Activated naive CD4-positive, alpha-beta T cell treated with anti-CD3 and anti-CD28 coated beads, Interleukin-2, amount 50 U/mL, for 24 hours (primary cell): ENCODE measurements at regions not wholly inside any gene's neighbourhood (a gene's known extent, or its start where the extent isn't known, plus 50 kb on each side); places are given as distances from the start of the nearest gene placed in this dataset.
"Not testable (repeated sequence)": the region's sequence is repeated elsewhere in the genome, so short reads cannot be mapped to it uniquely, and the experiment has no call there.

ENCODE experiments used
- H3K27ac Mint-ChIP-seq: one replicate; pipeline ENCODE4 v1.8.0; 2021; ENCODE audit warnings: mild to moderate bottlenecking, mixed read lengths
- H3K27me3 Mint-ChIP-seq: one replicate; pipeline ENCODE4 v1.8.0; 2021; ENCODE audit warnings: mixed read lengths
- H3K36me3 Mint-ChIP-seq: one replicate; pipeline ENCODE4 v1.8.0; 2021; ENCODE audit warnings: mixed read lengths
- H3K4me1 Mint-ChIP-seq: one replicate; pipeline ENCODE4 v1.8.0; 2021; ENCODE audit warnings: mixed read lengths
- H3K4me3 Mint-ChIP-seq: one replicate; pipeline ENCODE4 v1.8.0; 2021; ENCODE audit warnings: mild to moderate bottlenecking, mixed read lengths
- H3K9me3 Mint-ChIP-seq: one replicate; pipeline ENCODE4 v1.8.0; 2021; ENCODE audit warnings: mixed read lengths

GRCh38 chr2:160577081-160577480 lies 83.5 kb upstream of the RBMS1 start:
- not testable (repeated sequence) for H3K4me3 Mint-ChIP-seq, H3K27me3 Mint-ChIP-seq, H3K9me3 Mint-ChIP-seq, H3K4me1 Mint-ChIP-seq, H3K36me3 Mint-ChIP-seq, H3K27ac Mint-ChIP-seq

DNA sequence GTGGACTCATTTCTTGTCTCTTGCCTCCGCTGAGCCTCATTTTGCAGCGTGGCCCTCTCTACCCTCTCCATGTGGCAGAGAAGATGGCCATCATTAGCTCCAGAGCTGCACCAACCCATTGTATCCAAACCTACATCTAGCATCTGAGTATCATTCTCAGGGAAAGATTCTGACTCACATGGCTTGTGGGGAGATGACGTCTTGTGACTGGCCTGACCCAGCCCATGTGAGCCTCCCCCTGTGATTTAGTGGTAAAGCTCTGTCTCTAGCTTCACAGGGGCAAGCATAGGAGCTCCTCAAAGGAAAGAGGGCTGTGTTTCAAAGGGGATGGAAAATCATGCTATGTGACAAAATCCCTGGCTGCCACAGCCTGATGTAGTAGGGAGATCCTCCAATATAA lies 87.4 kb upstream of the RBMS1 start:
- no peaks in the 10 kb centered on the region for H3K9me3 Mint-ChIP-seq
- peaks cover 13% of the 10 kb centered on the region for H3K4me1 Mint-ChIP-seq
- H3K27ac Mint-ChIP-seq, result no peak overlapping the region
- H3K36me3 Mint-ChIP-seq, result no peaks in the 10 kb centered on the region
- H3K4me3 Mint-ChIP-seq, result no peak overlapping the region
- no peaks in the 10 kb centered on the region for H3K27me3 Mint-ChIP-seq

GRCh38 chr2:160581448-160581847 lies 87.8 kb upstream of the RBMS1 start:
- H3K27me3 Mint-ChIP-seq, result no peaks in the 10 kb centered on the region
- no peaks in the 10 kb centered on the region for H3K9me3 Mint-ChIP-seq
- H3K4me3 Mint-ChIP-seq, result no peak overlapping the region
- H3K4me1 Mint-ChIP-seq, result peaks cover 14% of the 10 kb centered on the region
- H3K36me3 Mint-ChIP-seq, result no peaks in the 10 kb centered on the region
- no peak overlapping the region for H3K27ac Mint-ChIP-seq

- Mint-ChIP-seq H3K4me1 (peaks cover 14% of the 10 kb centered on the region), H3K9me3 (no peaks in the 10 kb centered on the region), H3K36me3 (no peaks in the 10 kb centered on the region), H3K4me3 (no peak overlapping the region), H3K27ac (no peak overlapping the region), H3K27me3 (no peaks in the 10 kb centered on the region)
Measured at GRCh38 chr2:160582081-160582480, 88.5 kb upstream of the RBMS1 start.

DNA sequence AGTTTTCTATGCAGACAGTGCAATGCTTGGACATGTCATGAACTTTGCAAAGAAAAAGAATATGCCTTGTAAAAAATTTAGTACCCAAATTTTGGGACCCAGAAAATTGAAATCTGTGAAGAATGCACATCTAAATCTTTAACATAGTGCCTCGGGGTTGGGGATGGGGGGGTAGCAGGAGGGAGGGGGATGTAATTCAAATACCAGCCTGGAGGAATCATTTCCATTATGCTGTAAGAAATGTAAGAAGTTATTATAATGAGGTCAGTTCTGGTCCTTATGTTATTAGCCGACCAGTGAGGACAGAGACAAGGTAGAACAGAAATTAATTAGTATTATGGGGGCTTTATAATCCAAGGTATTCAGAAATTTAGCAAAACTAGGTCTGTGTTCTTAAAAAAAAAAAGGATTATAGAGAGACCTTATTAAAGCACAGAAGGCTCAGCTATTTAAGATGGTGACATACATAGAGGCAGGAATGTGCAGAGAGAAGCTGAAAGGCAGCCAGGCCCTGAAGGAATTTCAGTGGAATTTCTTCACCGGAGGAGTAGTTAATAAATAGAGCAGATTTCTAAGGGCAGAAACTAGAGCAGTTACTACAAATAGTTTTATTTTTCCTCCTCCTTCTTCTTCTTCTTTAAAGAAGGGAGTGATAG lies 89.0 kb upstream of the RBMS1 start:
- Mint-ChIP-seq H3K9me3 (no peaks in the 10 kb centered on the region), H3K4me3 (no peak overlapping the region), H3K4me1 (peaks cover 14% of the 10 kb centered on the region), H3K27ac (no peak overlapping the region), H3K36me3 (no peaks in the 10 kb centered on the region), H3K27me3 (no peaks in the 10 kb centered on the region)

- H3K27ac Mint-ChIP-seq, result no peak overlapping the region
- H3K27me3 Mint-ChIP-seq, result no peaks in the 10 kb centered on the region
- H3K9me3 Mint-ChIP-seq, result no peaks in the 10 kb centered on the region
- peaks cover 14% of the 10 kb centered on the region for H3K4me1 Mint-ChIP-seq
- H3K4me3 Mint-ChIP-seq, result no peak overlapping the region
- H3K36me3 Mint-ChIP-seq, result no peaks in the 10 kb centered on the region
Measured at GRCh38 chr2:160583146-160583535, 89.5 kb upstream of the RBMS1 start.

DNA sequence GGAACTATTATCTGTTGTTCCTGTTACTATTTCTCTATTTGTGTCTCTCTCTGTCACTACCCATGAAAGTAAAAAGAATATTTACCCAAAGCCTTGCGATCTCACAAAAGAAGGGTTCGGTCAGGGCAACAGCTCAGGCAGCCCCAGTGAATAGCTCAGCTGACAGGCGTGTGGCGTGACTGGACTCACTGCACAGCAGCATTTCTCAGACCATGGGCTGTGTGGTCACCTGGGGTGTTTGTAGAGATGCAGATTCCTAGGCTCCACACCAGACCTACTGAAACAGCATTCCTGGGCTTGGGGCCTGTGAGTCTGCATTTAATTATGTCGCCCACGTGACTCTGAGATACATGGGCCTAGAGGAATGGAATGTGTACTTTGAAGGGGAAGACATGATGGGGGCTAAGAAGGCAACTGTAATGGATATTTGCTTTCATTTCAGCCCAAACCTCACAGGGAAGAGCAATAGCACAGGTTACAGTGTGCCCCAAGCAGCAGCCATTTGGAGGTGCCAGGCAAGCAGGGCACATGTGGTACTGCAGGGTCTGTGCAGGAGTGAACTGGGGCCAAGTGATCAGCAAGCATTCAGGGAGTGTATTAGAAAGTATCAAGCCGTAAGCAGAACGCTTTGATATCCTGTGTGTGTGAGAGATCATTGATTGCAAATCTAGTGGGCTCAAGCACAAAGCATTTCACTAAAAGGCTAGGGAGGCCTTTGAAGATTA lies 90.4 kb upstream of the RBMS1 start:
- no peak overlapping the region for H3K27ac Mint-ChIP-seq

DNA sequence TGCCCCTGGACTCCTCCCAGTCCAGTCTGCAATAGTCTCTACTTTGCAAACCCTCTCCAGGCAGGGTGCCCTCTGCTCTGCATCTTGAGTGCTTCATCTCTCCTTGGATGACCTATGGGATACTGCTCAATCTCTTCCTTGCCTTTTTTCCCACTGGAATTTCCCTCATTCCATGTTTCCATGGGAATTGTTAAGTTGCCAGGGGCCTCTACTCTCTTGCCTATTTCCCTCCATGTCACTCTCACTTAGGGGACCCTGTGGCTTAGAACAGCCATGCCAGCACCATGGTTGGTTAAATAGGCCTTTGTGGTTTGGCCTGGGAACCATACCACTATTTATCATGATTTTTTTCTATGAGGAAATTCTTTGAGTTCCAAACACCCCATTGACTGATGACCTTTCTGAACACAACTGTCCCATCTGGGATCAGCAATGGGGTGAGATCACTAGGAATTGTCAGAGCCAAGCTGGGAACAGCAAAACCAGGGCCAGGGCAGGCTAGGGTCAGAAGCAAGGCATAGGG lies 91.4 kb upstream of the RBMS1 start:
- Mint-ChIP-seq H3K9me3 (no peaks in the 10 kb centered on the region), H3K36me3 (no peaks in the 10 kb centered on the region), H3K4me3 (no peak overlapping the region), H3K27ac (no peak overlapping the region), H3K27me3 (no peaks in the 10 kb centered on the region), H3K4me1 (peaks cover 14% of the 10 kb centered on the region)

More for the DNA sequence above, 90.4 kb upstream of the RBMS1 start:
- Mint-ChIP-seq H3K4me1 (peaks cover 14% of the 10 kb centered on the region), H3K9me3 (no peaks in the 10 kb centered on the region), H3K27me3 (no peaks in the 10 kb centered on the region), H3K4me3 (no peak overlapping the region), H3K36me3 (no peaks in the 10 kb centered on the region)

DNA sequence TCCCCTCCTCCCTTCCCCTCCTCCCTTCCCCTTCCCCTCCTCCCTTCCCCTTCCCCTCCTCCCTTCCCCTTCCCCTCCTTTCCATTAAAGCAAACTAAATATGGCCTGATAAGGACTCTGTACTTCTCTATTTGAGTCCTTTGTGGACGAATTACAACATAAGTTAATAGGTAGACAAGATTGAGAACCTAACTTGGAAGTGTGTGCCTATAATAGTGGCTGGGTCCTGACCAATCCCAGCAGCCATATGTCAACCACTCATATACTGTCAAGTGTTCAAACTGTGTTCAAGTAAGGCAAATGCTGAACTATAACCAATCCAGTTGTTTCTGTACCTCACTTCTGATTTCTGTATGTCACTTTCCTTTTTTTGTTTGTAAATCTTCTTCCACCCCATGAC lies 97.1 kb upstream of the RBMS1 start:
- Mint-ChIP-seq H3K9me3 (peaks cover 5% of the 10 kb centered on the region), H3K4me1 (peaks cover 21% of the 10 kb centered on the region), H3K27ac (peak overlapping the region; percentile 82), H3K27me3 (no peaks in the 10 kb centered on the region), H3K4me3 (no peak overlapping the region), H3K36me3 (peaks cover 1% of the 10 kb centered on the region)

DNA sequence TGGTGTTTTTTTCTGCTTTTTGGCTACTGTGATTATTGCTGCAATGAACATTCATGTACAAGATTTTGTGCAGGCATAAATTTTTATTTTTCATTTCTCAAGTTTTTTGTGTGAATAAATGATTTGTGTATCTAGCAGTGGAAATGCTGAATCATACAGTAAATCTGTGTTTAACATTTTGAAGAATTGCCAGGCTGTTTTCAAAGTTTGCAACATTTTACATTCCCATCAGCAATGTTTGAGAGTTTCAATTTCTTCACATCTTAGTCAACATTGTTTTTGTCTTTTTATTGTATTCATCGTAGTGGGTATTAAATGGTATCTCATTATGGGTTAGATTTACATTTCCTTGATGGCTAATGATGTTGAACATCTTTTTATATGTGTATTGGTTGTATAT lies 98.8 kb upstream of the RBMS1 start:
- no peak overlapping the region for H3K27ac Mint-ChIP-seq
- peaks cover 16% of the 10 kb centered on the region for H3K4me1 Mint-ChIP-seq
- H3K9me3 Mint-ChIP-seq, result peaks cover 5% of the 10 kb centered on the region
- H3K4me3 Mint-ChIP-seq, result no peak overlapping the region
- H3K27me3 Mint-ChIP-seq, result no peaks in the 10 kb centered on the region
- peaks cover 1% of the 10 kb centered on the region for H3K36me3 Mint-ChIP-seq

DNA sequence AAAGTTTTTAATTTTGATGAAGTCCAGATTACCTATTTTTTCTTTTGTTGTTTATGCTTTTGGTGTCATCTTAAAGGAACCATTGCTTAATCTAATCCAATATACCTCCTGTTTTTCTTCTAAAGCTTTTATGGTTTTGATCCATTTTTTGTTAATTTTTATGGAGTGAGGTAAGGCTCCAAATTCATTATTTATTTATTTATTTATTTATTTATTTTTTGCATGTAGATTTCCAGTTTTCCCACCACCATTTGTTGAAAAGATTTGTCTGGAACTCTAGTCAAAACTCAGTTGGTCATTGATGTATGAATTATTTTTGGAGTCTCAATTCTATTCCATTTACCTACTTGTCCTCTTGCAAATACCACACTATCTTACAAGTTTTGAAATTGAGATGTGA lies 99.4 kb upstream of the RBMS1 start:
- H3K27me3 Mint-ChIP-seq, result no peaks in the 10 kb centered on the region
- peaks cover 1% of the 10 kb centered on the region for H3K36me3 Mint-ChIP-seq
- peaks cover 16% of the 10 kb centered on the region for H3K4me1 Mint-ChIP-seq
- H3K9me3 Mint-ChIP-seq, result peaks cover 5% of the 10 kb centered on the region
- no peak overlapping the region for H3K27ac Mint-ChIP-seq
- H3K4me3 Mint-ChIP-seq, result no peak overlapping the region

GRCh38 chr2:160596441-160596840 lies 102.8 kb upstream of the RBMS1 start:
- no peak overlapping the region for H3K4me3 Mint-ChIP-seq
- H3K27me3 Mint-ChIP-seq, result no peaks in the 10 kb centered on the region
- peaks cover 7% of the 10 kb centered on the region for H3K4me1 Mint-ChIP-seq
- peaks cover 1% of the 10 kb centered on the region for H3K36me3 Mint-ChIP-seq
- H3K27ac Mint-ChIP-seq, result no peak overlapping the region
- H3K9me3 Mint-ChIP-seq, result peaks cover 5% of the 10 kb centered on the region

GRCh38 chr2:160600437-160600836 lies 106.8 kb upstream of the RBMS1 start:
- H3K4me1 Mint-ChIP-seq, H3K9me3 Mint-ChIP-seq, H3K36me3 Mint-ChIP-seq, H3K27me3 Mint-ChIP-seq, H3K4me3 Mint-ChIP-seq, H3K27ac Mint-ChIP-seq: not testable (repeated sequence)

- Mint-ChIP-seq H3K4me3 (no peak overlapping the region), H3K9me3 (no peaks in the 10 kb centered on the region), H3K27me3 (no peaks in the 10 kb centered on the region), H3K4me1 (peaks cover 7% of the 10 kb centered on the region), H3K27ac (no peak overlapping the region), H3K36me3 (no peaks in the 10 kb centered on the region)
Measured at GRCh38 chr2:160602073-160602472, 108.5 kb upstream of the RBMS1 start.

GRCh38 chr2:160603771-160604510 lies 110.3 kb upstream of the RBMS1 start:
- Mint-ChIP-seq H3K4me1 (peaks cover 22% of the 10 kb centered on the region), H3K4me3 (no peak overlapping the region), H3K36me3 (no peaks in the 10 kb centered on the region), H3K27me3 (no peaks in the 10 kb centered on the region), H3K27ac (no peak overlapping the region), H3K9me3 (no peaks in the 10 kb centered on the region)

DNA sequence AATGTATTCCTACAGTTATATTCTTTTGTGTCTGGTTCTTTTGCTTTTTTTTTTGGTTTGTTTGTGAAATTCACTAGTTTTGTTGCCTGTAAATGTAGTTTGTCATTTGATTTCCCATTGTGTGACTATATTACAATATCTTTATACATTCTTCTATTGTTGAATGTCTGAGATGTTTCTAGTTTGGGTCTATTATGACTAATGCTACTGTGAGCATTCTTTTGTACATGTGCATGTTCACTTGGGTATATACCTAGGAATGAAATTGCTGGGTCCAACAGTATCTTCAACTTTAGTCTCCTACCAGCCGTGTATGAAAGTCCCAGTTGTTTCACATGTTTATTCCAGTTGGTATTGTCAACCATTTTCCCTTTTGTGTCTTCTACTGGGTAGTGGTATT lies 112.7 kb upstream of the RBMS1 start:
- Mint-ChIP-seq H3K36me3 (no peaks in the 10 kb centered on the region), H3K4me1 (peaks cover 46% of the 10 kb centered on the region), H3K27me3 (no peaks in the 10 kb centered on the region), H3K27ac (no peak overlapping the region), H3K9me3 (no peaks in the 10 kb centered on the region), H3K4me3 (no peak overlapping the region)
